ENCODE measurements at regions not wholly inside any gene's neighbourhood (a gene's known extent, or its start where the extent isn't known, plus 50 kb on each side); places are given as distances from the start of the nearest gene placed in this dataset.

GRCh38 chr14:95428557-95428956, 87.9 kb downstream of the SYNE3 start:
- TF ChIP-seq POLR2A (IDR thresholded peaks at IDR 0.05; ENCODE audit: low read depth, low read length) (no peak), POLR2AphosphoS5 (IDR thresholded peaks at IDR 0.05; ENCODE audit: low read depth, low read length) (no peak), TAF1 (IDR thresholded peaks at IDR 0.05; ENCODE audit: low read depth, low read length) (no peak), SPI1 (IDR thresholded peaks at IDR 0.05; ENCODE audit: low read depth, low read length) (no peak)
